ENCODE measurements at regions not wholly inside any gene's neighbourhood (a gene's known extent, or its start where the extent isn't known, plus 50 kb on each side); places are given as distances from the start of the nearest gene placed in this dataset. TPM values are rescaled to one million over a fixed set of nuclear protein-coding genes. Genes with fewer than 3 reads are reported as not detected.
"Not testable (repeated sequence)": the region's sequence is repeated elsewhere in the genome, so short reads cannot be mapped to it uniquely, and the experiment has no call there.

GRCh38 chrX:89350024-89350423 is 571.7 kb upstream of the TGIF2LX start:
- peak in 3 of 7 experiments; percentile 7 to 26 (median 15) for TF ChIP-seq CTCF (IDR thresholded peaks at IDR 0.05)
- WGBS, 2 donors, result 0% methylated on average over 3 to 4 of the region's 10 CpGs
- peak in 2 of 4 donors; percentile 18 to 28 for DNase-seq
- H3K4me1 ChIP-seq; H3K27ac ChIP-seq; intact Hi-C loops (cut with DNase I); ATAC-seq; H3K9me3 ChIP-seq; H3K4me3 ChIP-seq; H3K27me3 ChIP-seq; H3K36me3 ChIP-seq (replicated peaks in 1 of 2; ENCODE audit: insufficient read depth in 1 of 2, low read depth in 2 of 2): not testable (repeated sequence)

- intact Hi-C loops (cut with DNase I), result not testable (repeated sequence)
Measured at GRCh38 chrX:89369904-89370303, 551.8 kb upstream of the TGIF2LX start.

GRCh38 chrX:89393004-89393403 is 528.7 kb upstream of the TGIF2LX start:
- H3K4me3 ChIP-seq; H3K36me3 ChIP-seq (replicated peaks in 1 of 2; ENCODE audit: insufficient read depth in 1 of 2, low read depth in 2 of 2); H3K27me3 ChIP-seq; H3K4me1 ChIP-seq; ATAC-seq; H3K27ac ChIP-seq; H3K9me3 ChIP-seq; intact Hi-C loops (cut with DNase I): not testable (repeated sequence)
- peak in 1 of 4 donors; percentile 5 for DNase-seq
- 25 to 40% methylated on average over 3 of the region's 3 CpGs for WGBS, 2 donors

More at GRCh38 chrX:89369904-89370303, 551.8 kb upstream of the TGIF2LX start:
- not testable (repeated sequence) for H3K4me1 ChIP-seq; ATAC-seq; H3K9me3 ChIP-seq; H3K27ac ChIP-seq; H3K36me3 ChIP-seq (replicated peaks in 1 of 2; ENCODE audit: insufficient read depth in 1 of 2, low read depth in 2 of 2); H3K4me3 ChIP-seq; DNase-seq; H3K27me3 ChIP-seq
- 40 to 79% methylated on average over 2 of the region's 2 CpGs for WGBS, 2 donors

- H3K36me3 ChIP-seq (replicated peaks in 1 of 2; ENCODE audit: insufficient read depth in 1 of 2, low read depth in 2 of 2); H3K4me3 ChIP-seq; DNase-seq; H3K27ac ChIP-seq; H3K9me3 ChIP-seq; H3K27me3 ChIP-seq; intact Hi-C loops (cut with DNase I); H3K4me1 ChIP-seq; ATAC-seq: not testable (repeated sequence)
Measured at GRCh38 chrX:89402818-89403217, 518.9 kb upstream of the TGIF2LX start.

GRCh38 chrX:89405148-89405547 is 516.6 kb upstream of the TGIF2LX start:
- H3K4me1 ChIP-seq; ATAC-seq; H3K36me3 ChIP-seq (replicated peaks in 1 of 2; ENCODE audit: insufficient read depth in 1 of 2, low read depth in 2 of 2); H3K27me3 ChIP-seq; DNase-seq; H3K4me3 ChIP-seq; H3K9me3 ChIP-seq; H3K27ac ChIP-seq; intact Hi-C loops (cut with DNase I): not testable (repeated sequence)
- WGBS, 2 donors, result 0 to 67% methylated on average over 1 of the region's 1 CpG

GRCh38 chrX:89416930-89417329 is 504.8 kb upstream of the TGIF2LX start:
- H3K27me3 ChIP-seq; intact Hi-C loops (cut with DNase I); ATAC-seq; H3K4me3 ChIP-seq; H3K36me3 ChIP-seq (replicated peaks in 1 of 2; ENCODE audit: insufficient read depth in 1 of 2, low read depth in 2 of 2); H3K27ac ChIP-seq; DNase-seq; H3K9me3 ChIP-seq; H3K4me1 ChIP-seq: not testable (repeated sequence)
- whole genome bisulfite sequencing, 2 donors, result 93 to 97% methylated on average over 3 to 10 of the region's 12 CpGs

GRCh38 chrX:89432652-89433231 is 489.0 kb upstream of the TGIF2LX start:
- intact Hi-C loops (cut with DNase I); H3K27ac ChIP-seq; H3K4me3 ChIP-seq; H3K4me1 ChIP-seq; H3K9me3 ChIP-seq; DNase-seq; ATAC-seq; H3K27me3 ChIP-seq; H3K36me3 ChIP-seq (replicated peaks in 1 of 2; ENCODE audit: insufficient read depth in 1 of 2, low read depth in 2 of 2): not testable (repeated sequence)
- 0 to 17% methylated on average over 1 of the region's 2 CpGs for WGBS, 2 donors

Small RNA genes in the stretch of these regions (small RNA-seq; reads per million reads assigned to genes)
- gene SRIP2, result not detected
